Mucosa of rectum (tissue), 2 donors: ENCODE measurements at regions not wholly inside any gene's neighbourhood (a gene's known extent, or its start where the extent isn't known, plus 50 kb on each side); places are given as distances from the start of the nearest gene placed in this dataset.

Experiments used
- H3K27ac ChIP-seq, 2 donors: one replicate each; pipeline ENCODE4 v1.7.0; 2013; ENCODE audit warnings: inconsistent platforms in 2 of 2, low read depth in 2 of 2, low read length in 2 of 2
- H3K27me3 ChIP-seq, 2 donors: one replicate each; pipeline ENCODE4 v1.7.0; 2013; ENCODE audit warnings: low read length in 2 of 2; ENCODE audit not compliant: control insufficient read depth in 2 of 2, insufficient read depth in 2 of 2
- H3K36me3 ChIP-seq, 2 donors: one replicate each; pipeline ENCODE4 v1.7.0; 2013; ENCODE audit warnings: low read length in 2 of 2; ENCODE audit not compliant: control insufficient read depth in 2 of 2, insufficient read depth in 2 of 2
- H3K4me1 ChIP-seq, 2 donors: one replicate each; pipeline ENCODE4 v1.7.0; 2013; ENCODE audit warnings: low read length in 2 of 2, mild to moderate bottlenecking in 1 of 2; ENCODE audit not compliant: control insufficient read depth in 2 of 2, insufficient read depth in 2 of 2
- H3K4me3 ChIP-seq, 2 donors: one replicate each; pipeline ENCODE4 v1.7.0; 2013; ENCODE audit warnings: low read length in 2 of 2
- H3K9ac ChIP-seq, 2 donors: one replicate each; pipeline ENCODE4 v1.7.0; 2013; ENCODE audit warnings: low read length in 2 of 2, low read depth in 1 of 2, mild to moderate bottlenecking in 1 of 2
- H3K9me3 ChIP-seq, 2 donors: one replicate each; pipeline ENCODE4 v1.7.0; 2013; ENCODE audit warnings: low read length in 2 of 2; ENCODE audit not compliant: control insufficient read depth in 2 of 2
- donor health status: healthy.
- donor health status: Normal muscosa, but diverticular disease.

DNA sequence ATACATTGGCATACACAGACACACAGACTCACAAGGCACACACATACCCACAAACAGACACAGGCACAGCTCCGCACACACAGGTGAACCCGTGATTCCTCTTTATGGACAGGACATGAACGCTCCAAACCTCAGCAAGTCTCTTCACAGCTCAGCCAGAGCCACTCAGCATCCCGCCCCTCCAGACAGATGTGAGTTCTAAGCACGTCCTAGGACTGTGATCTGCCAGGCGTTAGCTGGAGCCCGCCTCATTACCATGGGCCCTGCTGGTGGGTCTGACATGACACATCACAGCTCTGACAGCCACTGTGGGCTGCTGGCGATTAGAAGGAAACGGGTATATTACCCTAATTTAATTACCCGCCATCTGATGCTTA is 176.7 kb upstream of the PPP2R2D start:
- H3K4me1 ChIP-seq: no peaks in the 10 kb centered on the region
- no peaks in the 10 kb centered on the region for H3K27me3 ChIP-seq
- no peak overlapping the region for H3K9ac ChIP-seq

DNA sequence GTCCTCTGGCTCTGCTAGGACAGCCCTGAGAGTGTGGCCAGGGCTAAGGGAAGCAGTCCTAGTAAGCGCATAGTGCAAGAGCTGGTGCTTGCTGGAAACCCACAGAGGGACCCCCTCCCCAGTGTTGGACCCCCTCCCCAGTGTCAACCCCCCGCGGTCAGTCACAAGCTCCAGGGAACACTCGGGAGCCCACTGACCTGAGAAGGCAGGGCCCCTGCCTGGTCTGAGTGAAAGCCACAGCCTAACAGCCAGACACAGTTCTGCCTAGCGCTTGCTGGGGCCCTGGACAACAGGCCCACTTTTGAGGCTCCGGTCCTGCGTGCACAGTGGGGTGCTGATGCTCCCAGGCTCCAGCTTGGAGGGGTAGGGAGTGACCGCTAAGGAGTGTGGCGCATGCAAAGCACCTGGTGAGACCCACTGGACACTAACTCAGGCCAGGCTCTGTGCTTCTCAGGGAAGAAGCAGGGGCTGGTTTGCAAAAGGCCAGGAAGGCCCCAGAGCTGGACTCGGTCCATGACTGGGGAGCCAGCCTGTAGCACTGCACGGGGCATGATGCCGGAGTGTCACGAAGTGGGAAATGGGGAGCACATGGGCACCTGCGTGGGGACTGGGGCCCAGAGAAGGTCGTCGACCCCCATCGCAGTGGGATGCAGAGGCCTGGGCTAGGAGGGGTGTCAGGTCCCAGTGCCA is 175.8 kb upstream of the PPP2R2D start:
- Histone ChIP-seq H3K4me1 (no peaks in the 10 kb centered on the region), H3K36me3 (no peaks in the 10 kb centered on the region), H3K9me3 (no peaks in the 10 kb centered on the region), H3K9ac (no peak overlapping the region), H3K27me3 (no peaks in the 10 kb centered on the region), H3K27ac (no peak overlapping the region), H3K4me3 (no peak overlapping the region)

More for the DNA sequence above, 176.7 kb upstream of the PPP2R2D start:
- Histone ChIP-seq H3K9me3 (no peaks in the 10 kb centered on the region), H3K36me3 (no peaks in the 10 kb centered on the region), H3K27ac (no peak overlapping the region), H3K4me3 (no peak overlapping the region)

DNA sequence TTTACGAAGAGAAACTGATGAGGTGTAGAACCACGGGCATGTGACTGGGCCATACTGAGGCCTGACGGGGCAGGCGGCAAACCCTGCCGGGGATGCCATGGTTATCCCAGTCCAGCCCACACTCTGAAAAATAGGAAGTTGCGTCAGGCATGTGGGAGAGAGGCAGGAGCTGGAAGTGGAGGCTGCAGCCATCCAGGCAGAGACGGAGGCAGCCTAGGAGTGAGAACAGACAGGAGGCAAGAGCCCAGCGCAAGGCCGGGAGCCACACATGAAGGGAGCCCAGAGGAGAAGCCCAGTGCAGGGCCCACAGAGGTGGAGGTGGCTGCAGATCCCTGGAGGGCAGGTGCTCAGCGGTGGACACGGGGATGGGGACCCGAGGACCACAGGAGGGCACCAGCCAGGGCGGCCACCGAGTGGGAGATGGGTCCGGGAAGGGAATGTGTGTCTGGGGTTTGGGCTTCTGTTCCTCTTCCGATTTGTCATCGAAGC is 175.2 kb upstream of the PPP2R2D start:
- no peaks in the 10 kb centered on the region for H3K9me3 ChIP-seq
- no peaks in the 10 kb centered on the region for H3K4me1 ChIP-seq
- no peaks in the 10 kb centered on the region for H3K36me3 ChIP-seq
- H3K27me3 ChIP-seq: no peaks in the 10 kb centered on the region
- H3K4me3 ChIP-seq: no peak overlapping the region
- no peak overlapping the region for H3K27ac ChIP-seq
- no peak overlapping the region for H3K9ac ChIP-seq

DNA sequence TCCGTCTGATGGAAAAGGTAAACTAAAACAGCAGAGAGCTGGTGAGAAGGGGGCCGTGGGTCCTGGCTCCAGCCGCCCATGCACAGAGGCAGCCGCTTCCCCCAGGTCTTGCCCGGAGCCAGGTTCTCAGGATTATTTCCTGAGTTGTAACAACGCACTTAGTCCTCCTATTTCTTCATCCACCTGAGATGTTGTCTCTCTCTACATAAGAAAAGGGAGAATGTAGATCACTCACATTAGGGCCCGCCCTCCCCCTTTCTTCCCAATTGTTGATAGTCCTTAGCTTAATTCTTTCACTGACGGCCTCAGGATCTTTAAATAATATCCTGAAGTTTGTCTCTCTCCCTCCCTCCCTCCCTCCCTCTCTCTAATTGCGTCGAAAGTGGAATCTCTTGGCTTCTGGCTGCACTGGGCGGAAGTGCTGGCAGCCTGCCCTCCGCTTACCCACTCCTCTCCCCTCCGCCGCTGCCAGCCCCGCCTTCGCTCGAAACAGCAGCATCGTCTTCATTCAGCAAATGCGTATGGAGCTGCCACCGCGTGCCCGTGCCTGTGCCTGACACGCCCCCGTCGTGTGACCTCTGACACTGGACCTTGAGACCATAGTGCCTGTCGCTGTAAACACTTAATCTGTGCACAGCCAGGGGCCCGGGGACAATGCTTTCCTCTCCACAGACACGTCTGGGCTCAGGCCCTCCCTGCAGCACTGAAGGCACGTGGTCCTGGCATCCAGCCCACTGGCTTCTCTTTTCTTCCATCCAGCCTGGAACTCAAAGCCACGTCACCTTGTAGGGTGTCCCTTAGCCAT is 174.5 kb upstream of the PPP2R2D start:
- Histone ChIP-seq H3K9me3 (no peaks in the 10 kb centered on the region), H3K4me3 (peak overlapping the region in 1 of 2 donors; percentile 7), H3K9ac (no peak overlapping the region), H3K4me1 (no peaks in the 10 kb centered on the region), H3K27ac (no peak overlapping the region), H3K27me3 (no peaks in the 10 kb centered on the region), H3K36me3 (no peaks in the 10 kb centered on the region)

DNA sequence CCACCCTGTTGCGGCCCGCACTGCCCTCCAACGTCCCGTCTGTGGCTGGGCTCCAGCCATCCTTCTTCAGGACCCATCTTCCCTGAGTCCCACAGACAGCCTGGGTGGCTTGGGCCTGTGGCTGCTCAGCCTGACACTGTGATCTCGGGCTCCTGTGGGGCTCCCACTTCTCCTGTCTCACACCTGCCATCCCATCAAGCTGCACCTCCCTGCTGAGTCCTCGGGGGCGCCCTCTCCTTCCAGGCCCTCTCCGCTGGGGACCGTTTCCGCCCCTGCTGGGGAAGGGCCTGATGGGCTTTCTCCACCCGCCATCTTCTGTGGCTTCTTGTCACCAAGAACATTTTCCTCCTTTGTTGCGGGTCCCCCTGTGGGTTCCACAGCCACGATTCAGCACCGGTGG is 173.8 kb upstream of the PPP2R2D start:
- Histone ChIP-seq H3K4me1 (no peaks in the 10 kb centered on the region), H3K9ac (no peak overlapping the region), H3K36me3 (no peaks in the 10 kb centered on the region), H3K4me3 (no peak overlapping the region), H3K27me3 (no peaks in the 10 kb centered on the region), H3K9me3 (no peaks in the 10 kb centered on the region), H3K27ac (no peak overlapping the region)

DNA sequence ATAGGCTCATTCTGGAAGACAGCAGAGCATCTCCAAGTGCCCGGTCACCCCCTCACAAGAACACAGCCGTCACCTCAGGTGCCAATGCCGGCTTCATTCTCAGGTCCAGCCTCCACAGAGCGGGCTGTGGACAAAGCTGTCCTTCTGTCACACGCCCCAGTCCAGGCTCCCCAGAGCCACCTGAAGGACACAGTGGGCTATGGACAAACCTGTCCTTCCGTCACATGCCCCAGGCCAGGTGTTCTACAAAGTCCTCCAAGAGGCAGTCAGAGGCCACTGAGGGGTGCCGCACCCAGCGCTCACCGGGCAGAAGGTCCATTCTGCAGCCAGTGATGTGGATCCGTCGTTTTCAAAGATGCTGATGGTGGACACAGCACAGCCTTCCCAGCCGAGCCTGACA is 173.2 kb upstream of the PPP2R2D start:
- H3K4me3 ChIP-seq: no peak overlapping the region
- H3K9me3 ChIP-seq: peaks cover 0 to 3% of the 10 kb centered on the region in 2 donors
- H3K27ac ChIP-seq: no peak overlapping the region
- no peaks in the 10 kb centered on the region for H3K36me3 ChIP-seq
- H3K9ac ChIP-seq: no peak overlapping the region
- H3K4me1 ChIP-seq: no peaks in the 10 kb centered on the region
- no peaks in the 10 kb centered on the region for H3K27me3 ChIP-seq

DNA sequence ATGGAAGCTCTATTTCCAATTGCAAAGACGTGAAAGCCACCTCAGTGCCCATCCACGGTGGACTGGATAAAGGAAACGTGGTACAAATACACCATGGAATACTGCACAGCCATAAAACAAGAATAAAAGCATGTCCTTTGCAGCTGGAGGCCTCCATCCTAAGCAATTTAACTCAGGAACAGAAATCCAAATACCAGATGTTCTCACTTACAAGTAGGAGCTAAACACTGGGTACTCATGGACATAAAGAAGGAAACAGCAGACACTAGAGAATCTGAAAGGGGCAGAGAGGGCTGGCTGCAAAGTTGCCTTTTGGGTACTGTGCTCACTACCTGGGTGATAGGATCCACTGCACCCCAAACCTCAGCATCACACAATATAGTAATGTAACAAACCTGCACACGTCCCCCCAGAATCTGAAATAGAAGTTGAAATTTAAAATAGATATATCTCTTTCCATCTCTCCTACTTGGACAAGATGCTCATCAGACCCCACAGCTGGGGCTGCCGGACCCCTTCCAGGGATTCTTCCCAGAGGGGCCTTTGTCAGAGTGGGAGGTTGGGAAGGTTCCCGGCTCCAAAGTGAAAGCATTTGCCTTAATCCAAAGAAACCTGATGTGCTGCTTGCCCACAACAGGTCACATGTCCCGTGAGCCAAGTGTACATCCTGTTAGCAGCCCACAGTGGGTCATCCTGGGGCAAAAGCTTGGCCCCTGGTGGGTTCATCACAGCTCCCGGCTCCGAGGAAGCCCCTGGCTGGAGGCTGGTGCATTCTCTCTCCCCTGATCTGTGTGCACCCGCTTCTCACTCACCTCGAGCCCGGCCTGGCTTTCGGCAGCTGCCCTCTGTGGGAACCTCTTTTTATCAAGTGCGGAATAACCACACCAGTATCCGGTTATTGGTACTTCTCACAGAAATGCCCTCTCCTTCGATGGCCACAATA is 172.3 kb upstream of the PPP2R2D start:
- H3K4me1 ChIP-seq: no peaks in the 10 kb centered on the region
- H3K27ac ChIP-seq: no peak overlapping the region
- H3K9me3 ChIP-seq: peaks cover 0 to 3% of the 10 kb centered on the region in 2 donors
- no peaks in the 10 kb centered on the region for H3K27me3 ChIP-seq
- no peak overlapping the region for H3K4me3 ChIP-seq
- H3K36me3 ChIP-seq: no peaks in the 10 kb centered on the region
- H3K9ac ChIP-seq: no peak overlapping the region

DNA sequence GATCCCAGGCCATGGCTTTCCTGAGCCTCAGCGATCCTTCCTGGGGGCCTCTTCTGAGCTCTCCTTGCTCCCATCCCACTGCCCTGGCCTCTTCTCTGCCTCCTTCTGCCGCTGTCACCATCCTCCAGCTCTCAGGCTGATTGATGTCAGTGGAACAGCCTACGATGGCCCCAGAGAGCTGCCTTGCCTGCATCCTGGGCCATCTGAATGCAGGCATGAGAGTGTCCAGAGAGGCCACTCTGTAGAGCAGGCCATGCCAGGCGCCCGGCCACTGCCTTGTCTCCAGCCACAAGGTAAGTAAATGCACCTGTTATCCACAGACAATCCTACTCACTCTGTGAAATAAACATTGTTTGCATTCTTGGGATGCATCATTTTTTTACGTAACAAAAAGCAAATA is 171.4 kb upstream of the PPP2R2D start:
- no peaks in the 10 kb centered on the region for H3K36me3 ChIP-seq
- H3K4me1 ChIP-seq: no peaks in the 10 kb centered on the region

DNA sequence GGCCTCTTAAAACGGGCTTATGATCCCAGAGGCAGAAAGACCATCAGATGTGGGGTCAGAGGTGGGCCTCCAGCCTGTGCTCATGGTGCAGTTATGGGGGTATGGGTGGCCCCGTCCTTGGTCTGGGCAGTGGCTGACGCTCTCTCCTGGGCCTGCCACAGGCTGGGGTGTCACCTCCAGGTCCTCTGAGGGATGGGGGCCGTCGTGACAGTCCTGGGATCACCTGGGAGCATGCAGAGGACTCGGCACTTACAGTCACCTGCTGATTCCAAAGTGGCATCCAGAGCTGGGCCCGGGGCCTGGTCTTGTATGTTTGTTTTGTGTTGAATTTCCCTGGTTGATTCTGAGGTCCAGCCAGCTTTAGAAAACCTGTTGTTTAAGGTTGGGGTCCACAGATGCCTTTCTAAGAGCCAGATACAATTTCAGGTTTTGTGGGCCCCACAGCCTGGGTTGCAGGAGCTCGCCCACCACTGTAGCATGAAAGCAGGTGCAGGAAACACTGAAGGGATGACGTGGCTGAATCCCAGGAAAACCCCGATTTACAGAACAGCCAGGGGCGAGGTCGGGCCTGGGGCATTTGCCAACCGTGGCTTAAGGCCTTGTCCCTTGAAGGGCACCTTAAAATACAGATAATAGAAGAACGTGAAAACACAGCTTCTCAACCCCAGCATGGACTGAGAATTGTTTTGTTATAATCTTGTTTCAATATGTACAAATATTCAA is 170.7 kb upstream of the PPP2R2D start:
- no peak overlapping the region for H3K27ac ChIP-seq
- H3K36me3 ChIP-seq: no peaks in the 10 kb centered on the region
- no peaks in the 10 kb centered on the region for H3K27me3 ChIP-seq
- no peak overlapping the region for H3K9ac ChIP-seq
- no peak overlapping the region for H3K4me3 ChIP-seq
- H3K9me3 ChIP-seq: peaks cover 0 to 3% of the 10 kb centered on the region in 2 donors
- no peaks in the 10 kb centered on the region for H3K4me1 ChIP-seq

More for the DNA sequence above, 171.4 kb upstream of the PPP2R2D start:
- no peak overlapping the region for H3K4me3 ChIP-seq
- peaks cover 0 to 3% of the 10 kb centered on the region in 2 donors for H3K9me3 ChIP-seq
- H3K27ac ChIP-seq: no peak overlapping the region
- H3K27me3 ChIP-seq: no peaks in the 10 kb centered on the region
- no peak overlapping the region for H3K9ac ChIP-seq
